ENCODE measurements at regions not wholly inside any gene's neighbourhood (a gene's known extent, or its start where the extent isn't known, plus 50 kb on each side); places are given as distances from the start of the nearest gene placed in this dataset.

- H3K4me3 ChIP-seq (ENCODE audit: low read length in 2 of 2): no peak overlapping the region
- no peaks in the 10 kb centered on the region for H3K27me3 ChIP-seq (ENCODE audit: control insufficient read depth in 2 of 2, insufficient read depth in 2 of 2, low read length in 2 of 2)
- H3K27ac ChIP-seq (ENCODE audit: low read depth in 2 of 2, low read length in 2 of 2): no peak overlapping the region
- H3K9me3 ChIP-seq (ENCODE audit: control insufficient read depth in 2 of 2, low read length in 2 of 2): no peaks in the 10 kb centered on the region
- H3K36me3 ChIP-seq (ENCODE audit: control insufficient read depth in 2 of 2, insufficient read depth in 2 of 2, low read length in 2 of 2): no peaks in the 10 kb centered on the region
- H3K4me1 ChIP-seq (ENCODE audit: control insufficient read depth in 2 of 2, insufficient read depth in 2 of 2, low read length in 2 of 2): no peaks in the 10 kb centered on the region
- no peak overlapping the region for H3K9ac ChIP-seq (ENCODE audit: low read depth in 1 of 2, low read length in 2 of 2)
Observed at GRCh38 chr5:2047341-2047927, 164.7 kb upstream of the IRX4 start.

GRCh38 chr5:2044041-2044440, 161.3 kb upstream of the IRX4 start:
- Histone ChIP-seq H3K27ac (ENCODE audit: low read depth in 2 of 2, low read length in 2 of 2) (no peak overlapping the region), H3K9ac (ENCODE audit: low read depth in 1 of 2, low read length in 2 of 2) (no peak overlapping the region), H3K27me3 (ENCODE audit: control insufficient read depth in 2 of 2, insufficient read depth in 2 of 2, low read length in 2 of 2) (no peaks in the 10 kb centered on the region), H3K9me3 (ENCODE audit: control insufficient read depth in 2 of 2, low read length in 2 of 2) (no peaks in the 10 kb centered on the region), H3K36me3 (ENCODE audit: control insufficient read depth in 2 of 2, insufficient read depth in 2 of 2, low read length in 2 of 2) (no peaks in the 10 kb centered on the region), H3K4me1 (ENCODE audit: control insufficient read depth in 2 of 2, insufficient read depth in 2 of 2, low read length in 2 of 2) (no peaks in the 10 kb centered on the region), H3K4me3 (ENCODE audit: low read length in 2 of 2) (no peak overlapping the region)

DNA sequence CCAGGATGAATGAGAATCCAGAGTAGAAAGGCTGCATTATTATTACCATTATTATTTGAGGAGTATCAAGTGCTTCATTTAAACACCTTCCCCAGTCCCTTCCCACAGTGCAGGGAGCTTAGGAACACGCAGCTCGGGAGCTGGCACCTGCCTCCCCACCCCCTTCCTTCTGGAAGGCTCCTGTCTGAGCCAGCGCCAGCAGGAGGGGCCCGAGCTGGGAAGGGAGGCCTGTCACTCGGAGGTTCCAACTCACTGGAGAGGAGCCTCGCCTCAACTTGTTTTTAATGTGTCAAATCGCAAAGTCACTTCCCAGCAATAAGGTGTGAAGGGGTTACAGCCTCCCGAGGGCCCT, 156.4 kb upstream of the IRX4 start:
- Histone ChIP-seq H3K4me1 (ENCODE audit: control insufficient read depth in 2 of 2, insufficient read depth in 2 of 2, low read length in 2 of 2) (no peaks in the 10 kb centered on the region), H3K4me3 (ENCODE audit: low read length in 2 of 2) (no peak overlapping the region), H3K9me3 (ENCODE audit: control insufficient read depth in 2 of 2, low read length in 2 of 2) (no peaks in the 10 kb centered on the region), H3K36me3 (ENCODE audit: control insufficient read depth in 2 of 2, insufficient read depth in 2 of 2, low read length in 2 of 2) (no peaks in the 10 kb centered on the region), H3K27ac (ENCODE audit: low read depth in 2 of 2, low read length in 2 of 2) (no peak overlapping the region), H3K27me3 (ENCODE audit: control insufficient read depth in 2 of 2, insufficient read depth in 2 of 2, low read length in 2 of 2) (no peaks in the 10 kb centered on the region), H3K9ac (ENCODE audit: low read depth in 1 of 2, low read length in 2 of 2) (no peak overlapping the region)

DNA sequence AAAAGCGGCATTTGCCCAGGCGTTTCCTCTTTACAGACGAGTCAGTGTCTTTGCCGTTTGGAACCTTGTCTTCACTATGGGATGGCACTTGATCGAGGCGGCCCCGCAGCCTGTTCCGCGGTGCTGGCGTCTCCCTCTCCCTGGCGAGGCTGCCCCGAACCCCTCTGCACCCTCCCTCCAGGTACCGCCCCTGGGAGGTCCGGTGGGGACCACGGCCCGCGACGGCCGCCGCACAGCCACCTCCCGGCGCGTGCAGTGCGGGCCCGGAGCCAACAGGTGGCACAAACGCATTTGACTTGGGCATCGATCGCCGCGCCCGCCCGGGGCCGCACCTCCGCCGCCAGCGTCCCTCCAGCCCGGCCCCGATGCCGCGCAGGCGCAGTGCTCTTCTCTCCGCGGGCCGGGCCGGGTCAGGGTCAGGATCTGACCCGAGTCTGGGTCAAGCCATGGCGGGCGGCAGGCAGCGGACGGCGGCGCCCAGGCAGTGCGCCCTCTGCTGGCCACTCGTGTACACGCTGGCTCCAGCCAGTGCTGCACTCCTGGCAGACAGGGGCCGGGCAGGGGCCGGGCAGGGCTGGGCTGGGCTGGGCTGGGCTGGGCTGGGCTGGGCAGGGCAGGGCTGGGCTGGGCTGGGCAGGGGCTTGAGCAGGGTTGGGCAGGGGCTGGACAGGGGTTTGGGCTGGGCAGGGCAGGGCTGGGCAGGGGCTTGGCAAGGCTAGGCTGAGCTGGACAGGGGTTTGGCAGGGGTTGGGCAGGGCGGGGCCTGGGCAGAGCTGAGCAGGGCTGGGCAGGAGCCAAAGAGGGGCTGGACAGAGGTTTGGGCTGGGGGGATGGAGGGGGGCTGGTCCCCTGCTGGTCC, 155.8 kb upstream of the IRX4 start:
- H3K4me1 ChIP-seq (ENCODE audit: control insufficient read depth in 2 of 2, insufficient read depth in 2 of 2, low read length in 2 of 2): no peaks in the 10 kb centered on the region
- no peaks in the 10 kb centered on the region for H3K36me3 ChIP-seq (ENCODE audit: control insufficient read depth in 2 of 2, insufficient read depth in 2 of 2, low read length in 2 of 2)
- no peak overlapping the region for H3K27ac ChIP-seq (ENCODE audit: low read depth in 2 of 2, low read length in 2 of 2)
- H3K4me3 ChIP-seq (ENCODE audit: low read length in 2 of 2): peak overlapping the region; percentile 30 to 31
- H3K9me3 ChIP-seq (ENCODE audit: control insufficient read depth in 2 of 2, low read length in 2 of 2): no peaks in the 10 kb centered on the region
- H3K27me3 ChIP-seq (ENCODE audit: control insufficient read depth in 2 of 2, insufficient read depth in 2 of 2, low read length in 2 of 2): no peaks in the 10 kb centered on the region
- no peak overlapping the region for H3K9ac ChIP-seq (ENCODE audit: low read depth in 1 of 2, low read length in 2 of 2)

DNA sequence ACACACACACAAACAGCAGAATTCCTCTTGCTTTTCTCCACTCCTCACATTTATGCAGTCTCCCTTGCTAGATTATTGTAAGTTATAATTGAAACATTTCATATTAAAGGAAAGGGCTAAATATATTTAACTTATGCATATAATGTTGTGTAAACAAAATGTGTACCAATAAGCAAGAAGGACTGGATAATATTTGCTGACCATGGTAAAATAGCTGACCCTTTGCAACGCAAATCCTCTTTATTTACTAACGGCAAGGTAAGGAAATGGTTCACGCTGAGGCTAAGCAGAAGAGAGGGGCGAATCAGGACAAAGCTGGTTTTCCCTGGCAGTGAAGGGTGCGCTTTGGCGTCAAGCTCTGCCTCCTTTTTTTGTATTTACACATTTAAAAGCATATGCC, 154.2 kb upstream of the IRX4 start:
- Histone ChIP-seq H3K27me3 (ENCODE audit: control insufficient read depth in 2 of 2, insufficient read depth in 2 of 2, low read length in 2 of 2) (no peaks in the 10 kb centered on the region), H3K9me3 (ENCODE audit: control insufficient read depth in 2 of 2, low read length in 2 of 2) (no peaks in the 10 kb centered on the region), H3K4me3 (ENCODE audit: low read length in 2 of 2) (no peak overlapping the region), H3K27ac (ENCODE audit: low read depth in 2 of 2, low read length in 2 of 2) (no peak overlapping the region), H3K36me3 (ENCODE audit: control insufficient read depth in 2 of 2, insufficient read depth in 2 of 2, low read length in 2 of 2) (no peaks in the 10 kb centered on the region), H3K4me1 (ENCODE audit: control insufficient read depth in 2 of 2, insufficient read depth in 2 of 2, low read length in 2 of 2) (no peaks in the 10 kb centered on the region), H3K9ac (ENCODE audit: low read depth in 1 of 2, low read length in 2 of 2) (no peak overlapping the region)

DNA sequence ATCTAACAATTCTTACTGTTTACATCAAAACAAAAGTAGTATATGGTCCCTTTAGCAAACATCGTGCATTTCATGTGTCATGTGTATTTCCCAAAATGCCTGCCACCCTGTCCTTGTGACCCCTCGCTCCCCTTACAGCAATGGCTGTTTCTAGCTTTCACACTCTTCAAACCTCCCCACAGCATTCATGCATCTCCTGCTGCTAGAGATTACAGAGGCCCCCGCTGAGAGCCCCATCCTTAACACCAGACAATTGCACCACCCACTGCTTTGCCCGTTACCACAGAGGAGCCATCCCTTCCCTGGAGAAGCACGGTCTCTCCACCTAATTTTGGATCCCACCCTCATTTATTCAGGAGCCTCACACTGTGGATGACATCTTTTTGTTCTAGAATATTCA, 149.7 kb upstream of the IRX4 start:
- Histone ChIP-seq H3K27ac (ENCODE audit: low read depth in 2 of 2, low read length in 2 of 2) (no peak overlapping the region), H3K4me3 (ENCODE audit: low read length in 2 of 2) (no peak overlapping the region), H3K36me3 (ENCODE audit: control insufficient read depth in 2 of 2, insufficient read depth in 2 of 2, low read length in 2 of 2) (no peaks in the 10 kb centered on the region), H3K9ac (ENCODE audit: low read depth in 1 of 2, low read length in 2 of 2) (no peak overlapping the region), H3K4me1 (ENCODE audit: control insufficient read depth in 2 of 2, insufficient read depth in 2 of 2, low read length in 2 of 2) (no peaks in the 10 kb centered on the region), H3K9me3 (ENCODE audit: control insufficient read depth in 2 of 2, low read length in 2 of 2) (no peaks in the 10 kb centered on the region), H3K27me3 (ENCODE audit: control insufficient read depth in 2 of 2, insufficient read depth in 2 of 2, low read length in 2 of 2) (peaks cover 0 to 2% of the 10 kb centered on the region in 2 donors)

GRCh38 chr5:2031581-2031980, 148.9 kb upstream of the IRX4 start:
- Histone ChIP-seq H3K9ac (ENCODE audit: low read depth in 1 of 2, low read length in 2 of 2) (no peak overlapping the region), H3K27me3 (ENCODE audit: control insufficient read depth in 2 of 2, insufficient read depth in 2 of 2, low read length in 2 of 2) (peaks cover 0 to 2% of the 10 kb centered on the region in 2 donors), H3K36me3 (ENCODE audit: control insufficient read depth in 2 of 2, insufficient read depth in 2 of 2, low read length in 2 of 2) (no peaks in the 10 kb centered on the region), H3K4me1 (ENCODE audit: control insufficient read depth in 2 of 2, insufficient read depth in 2 of 2, low read length in 2 of 2) (no peaks in the 10 kb centered on the region), H3K4me3 (ENCODE audit: low read length in 2 of 2) (no peak overlapping the region), H3K9me3 (ENCODE audit: control insufficient read depth in 2 of 2, low read length in 2 of 2) (no peaks in the 10 kb centered on the region), H3K27ac (ENCODE audit: low read depth in 2 of 2, low read length in 2 of 2) (no peak overlapping the region)

DNA sequence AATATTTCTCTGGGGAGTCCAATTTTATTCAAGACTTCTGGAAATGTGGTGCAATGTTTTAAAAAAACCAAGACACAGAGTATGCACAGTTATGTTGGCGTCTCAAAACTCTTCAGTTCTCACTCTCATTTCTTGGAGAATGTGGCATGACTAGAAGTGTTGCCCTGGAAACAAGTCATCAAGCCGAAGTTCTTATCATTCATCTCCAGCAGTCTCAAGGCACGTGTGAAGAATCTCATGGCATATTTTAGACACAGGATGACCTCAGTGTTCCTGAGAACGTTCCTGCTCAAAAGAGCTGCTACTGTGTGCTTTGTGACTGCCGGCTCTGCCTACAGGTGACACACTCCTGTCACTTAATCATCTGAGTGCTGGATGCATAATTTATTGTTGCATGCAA, 147.4 kb upstream of the IRX4 start:
- H3K27me3 ChIP-seq (ENCODE audit: control insufficient read depth in 2 of 2, insufficient read depth in 2 of 2, low read length in 2 of 2): peaks cover 0 to 2% of the 10 kb centered on the region in 2 donors
- no peak overlapping the region for H3K27ac ChIP-seq (ENCODE audit: low read depth in 2 of 2, low read length in 2 of 2)
- no peaks in the 10 kb centered on the region for H3K36me3 ChIP-seq (ENCODE audit: control insufficient read depth in 2 of 2, insufficient read depth in 2 of 2, low read length in 2 of 2)
- no peak overlapping the region for H3K4me3 ChIP-seq (ENCODE audit: low read length in 2 of 2)
- no peak overlapping the region for H3K9ac ChIP-seq (ENCODE audit: low read depth in 1 of 2, low read length in 2 of 2)
- H3K4me1 ChIP-seq (ENCODE audit: control insufficient read depth in 2 of 2, insufficient read depth in 2 of 2, low read length in 2 of 2): no peaks in the 10 kb centered on the region
- H3K9me3 ChIP-seq (ENCODE audit: control insufficient read depth in 2 of 2, low read length in 2 of 2): no peaks in the 10 kb centered on the region

DNA sequence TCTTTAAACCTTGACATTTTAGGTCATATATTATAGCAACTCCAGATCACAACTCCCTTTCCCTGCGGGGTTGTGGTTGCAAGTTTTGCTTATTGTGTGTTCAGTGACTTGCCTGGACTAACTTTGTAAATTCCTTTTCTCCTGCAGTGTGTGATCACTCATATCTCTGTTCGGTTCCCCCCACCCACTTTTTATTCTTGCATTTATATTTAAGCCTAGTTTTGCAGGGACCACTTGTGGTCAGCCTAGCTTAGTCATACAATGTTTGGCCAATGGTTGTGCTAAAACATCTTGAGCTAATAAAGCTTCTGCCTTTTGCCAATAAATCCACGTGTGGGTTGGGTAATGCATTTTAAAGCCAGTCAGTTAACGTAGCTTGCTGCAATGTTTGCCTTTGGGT, 146.5 kb upstream of the IRX4 start:
- no peaks in the 10 kb centered on the region for H3K9me3 ChIP-seq (ENCODE audit: control insufficient read depth in 2 of 2, low read length in 2 of 2)
- H3K36me3 ChIP-seq (ENCODE audit: control insufficient read depth in 2 of 2, insufficient read depth in 2 of 2, low read length in 2 of 2): no peaks in the 10 kb centered on the region
- H3K27me3 ChIP-seq (ENCODE audit: control insufficient read depth in 2 of 2, insufficient read depth in 2 of 2, low read length in 2 of 2): peaks cover 0 to 2% of the 10 kb centered on the region in 2 donors
- H3K4me3 ChIP-seq (ENCODE audit: low read length in 2 of 2): no peak overlapping the region
- H3K27ac ChIP-seq (ENCODE audit: low read depth in 2 of 2, low read length in 2 of 2): no peak overlapping the region
- H3K9ac ChIP-seq (ENCODE audit: low read depth in 1 of 2, low read length in 2 of 2): no peak overlapping the region
- H3K4me1 ChIP-seq (ENCODE audit: control insufficient read depth in 2 of 2, insufficient read depth in 2 of 2, low read length in 2 of 2): no peaks in the 10 kb centered on the region

DNA sequence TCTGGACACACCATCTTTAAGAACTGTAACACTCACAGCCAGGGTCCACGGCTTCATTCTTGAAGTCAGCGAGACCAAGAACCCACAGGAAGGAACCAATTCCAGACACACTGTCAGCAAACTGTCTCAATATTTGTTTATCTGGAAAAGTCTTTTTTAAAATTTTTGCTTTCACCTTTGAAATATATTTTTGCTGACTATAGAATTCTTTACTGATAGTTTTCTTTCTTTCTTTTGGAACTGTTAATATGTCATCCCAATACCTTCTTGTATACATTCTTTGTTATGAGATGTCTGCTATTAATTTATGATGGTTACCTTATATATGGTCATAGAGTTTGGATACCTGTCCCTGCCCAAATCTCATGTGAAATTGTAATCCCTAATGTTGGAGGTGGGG, 145.1 kb upstream of the IRX4 start:
- H3K4me1 ChIP-seq (ENCODE audit: control insufficient read depth in 2 of 2, insufficient read depth in 2 of 2, low read length in 2 of 2): no peaks in the 10 kb centered on the region
- no peak overlapping the region for H3K27ac ChIP-seq (ENCODE audit: low read depth in 2 of 2, low read length in 2 of 2)
- no peaks in the 10 kb centered on the region for H3K9me3 ChIP-seq (ENCODE audit: control insufficient read depth in 2 of 2, low read length in 2 of 2)

More for the DNA sequence above, 145.1 kb upstream of the IRX4 start:
- Histone ChIP-seq H3K9ac (ENCODE audit: low read depth in 1 of 2, low read length in 2 of 2) (no peak overlapping the region), H3K27me3 (ENCODE audit: control insufficient read depth in 2 of 2, insufficient read depth in 2 of 2, low read length in 2 of 2) (peaks cover 0 to 2% of the 10 kb centered on the region in 2 donors), H3K4me3 (ENCODE audit: low read length in 2 of 2) (no peak overlapping the region), H3K36me3 (ENCODE audit: control insufficient read depth in 2 of 2, insufficient read depth in 2 of 2, low read length in 2 of 2) (no peaks in the 10 kb centered on the region)

All from mucosa of rectum (tissue), 2 donors.